Hindlimb muscle (tissue), 1 donor: ENCODE measurements at regions not wholly inside any gene's neighbourhood (a gene's known extent, or its start where the extent isn't known, plus 50 kb on each side); places are given as distances from the start of the nearest gene placed in this dataset.
"Not testable (repeated sequence)": the region's sequence is repeated elsewhere in the genome, so short reads cannot be mapped to it uniquely, and the experiment has no call there.

Source experiments
- DNase-seq: peaks from one replicate; pipeline ENCODE4 v3.0.0-alpha.2; 2013

DNA sequence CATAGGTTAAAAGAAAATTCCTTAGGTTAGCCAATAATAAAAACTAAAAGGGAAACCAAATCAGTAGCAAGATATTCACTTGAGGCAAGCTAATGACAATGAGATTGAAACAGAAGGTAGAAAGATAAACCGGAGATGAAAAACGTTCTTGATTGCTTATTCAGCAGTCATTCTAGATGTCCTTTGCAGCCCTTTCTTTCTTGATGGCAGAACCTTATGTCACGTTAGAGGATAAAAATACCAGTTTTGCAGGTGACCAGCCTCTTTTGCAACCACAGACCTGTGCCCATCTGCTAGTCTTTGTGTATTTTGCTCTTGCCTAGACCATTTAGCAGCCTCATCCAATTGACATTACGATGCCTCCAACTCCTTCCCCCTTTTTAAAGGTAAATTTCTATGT lies 337.8 kb downstream of the DMAC1 start:
- no peak for DNase-seq

DNA sequence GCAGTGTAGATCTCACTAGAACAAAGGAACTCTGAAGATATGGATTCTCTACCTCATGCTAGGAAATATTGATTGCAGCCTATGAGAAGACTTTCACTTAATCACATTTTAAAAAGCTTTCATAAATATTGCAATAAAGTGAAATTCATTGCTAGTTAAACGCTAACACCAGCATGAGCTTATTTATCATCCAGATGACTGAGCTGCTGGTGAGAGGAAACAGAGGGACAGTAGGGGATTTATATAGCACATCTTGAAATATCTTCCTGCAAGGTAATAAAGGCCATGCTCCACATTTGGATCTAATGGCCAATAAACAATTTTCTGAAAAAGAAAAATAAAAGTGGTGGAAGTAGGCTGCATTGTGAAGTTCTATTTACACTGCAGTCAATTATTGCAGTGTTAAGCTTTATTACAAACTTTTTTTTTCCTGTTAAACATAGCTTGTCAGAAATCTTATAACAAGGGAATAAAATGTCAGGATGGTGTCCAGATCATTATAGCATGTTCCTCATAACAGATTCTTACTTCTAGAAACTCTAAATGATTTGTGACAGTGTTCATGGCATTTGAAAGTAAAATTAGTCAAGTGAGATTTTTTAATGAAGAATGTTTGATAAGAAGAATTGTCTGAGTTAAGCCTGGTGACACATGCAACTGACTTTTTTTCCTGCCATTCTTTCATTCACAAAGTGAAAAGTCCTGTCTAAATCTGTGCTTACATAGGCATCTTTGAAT lies 342.6 kb downstream of the DMAC1 start:
- DNase-seq = no peak

DNA sequence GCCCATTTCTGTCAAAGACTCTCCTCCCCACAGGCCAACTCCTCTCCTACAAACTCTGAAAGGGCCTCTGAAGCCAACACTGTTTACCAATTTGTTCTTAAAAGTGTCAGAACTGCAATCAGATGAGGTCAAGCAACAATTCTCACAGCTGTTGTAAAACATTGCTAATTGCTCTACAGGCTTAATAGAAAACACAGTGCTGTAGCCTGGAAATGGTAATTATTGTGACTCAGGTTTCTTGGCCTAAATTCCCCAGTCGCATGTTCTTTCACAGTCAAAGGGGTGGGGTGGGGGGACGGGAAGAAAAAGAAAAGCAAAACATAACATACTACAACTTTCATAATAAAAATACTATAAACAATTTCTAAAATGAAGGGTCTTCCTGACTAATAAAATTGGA lies 343.2 kb downstream of the DMAC1 start:
- no peak for DNase-seq

GRCh38 chr9:7454624-7455023 lies 345.0 kb downstream of the DMAC1 start:
- no peak for DNase-seq

- DNase-seq = no peak
These were observed 347.2 kb downstream of the DMAC1 start for GRCh38 chr9:7452378-7452777.

DNA sequence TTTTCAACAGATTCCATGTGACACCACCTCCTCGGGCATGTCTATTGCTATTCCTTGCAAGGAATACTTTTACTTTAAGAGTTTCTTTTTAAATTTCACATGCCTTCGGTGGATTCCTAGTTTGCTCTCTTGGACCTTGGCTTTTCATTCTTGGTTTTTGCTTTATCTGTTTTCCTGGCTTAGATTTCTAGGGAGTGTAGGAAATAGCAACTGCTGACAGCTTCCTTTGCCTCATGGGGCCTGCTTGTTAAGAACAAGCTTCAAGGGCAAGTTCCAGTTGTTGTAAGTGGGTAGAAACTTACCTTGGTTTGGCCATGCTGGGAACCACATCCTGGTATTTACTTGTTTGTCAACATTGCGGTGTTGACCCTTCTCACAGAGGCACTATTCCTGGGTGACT lies 348.5 kb downstream of the DMAC1 start:
- no peak for DNase-seq

DNA sequence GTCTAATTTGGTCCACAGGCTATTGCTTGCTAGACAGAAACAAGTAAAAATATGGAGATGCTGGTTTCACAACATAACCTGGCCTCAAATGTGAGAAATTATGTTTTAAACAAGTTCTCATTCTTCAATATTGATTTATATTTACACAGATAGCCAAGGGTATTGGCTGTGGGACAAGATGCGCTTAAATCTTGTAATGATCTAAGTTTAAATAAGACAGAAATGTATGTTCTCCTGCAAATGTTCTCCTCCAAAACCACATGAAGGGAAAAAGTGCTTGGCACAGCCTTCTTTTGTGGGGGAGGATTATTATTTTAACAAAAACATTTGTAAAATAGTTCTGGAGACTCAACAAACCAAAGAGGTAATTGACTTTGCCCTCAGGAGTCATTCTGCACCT lies 356.0 kb downstream of the DMAC1 start:
- no peak for DNase-seq

- no peak for DNase-seq
These were observed 360.1 kb downstream of the DMAC1 start for GRCh38 chr9:7439355-7439995.

- DNase-seq = no peak
These were observed 362.8 kb downstream of the DMAC1 start for GRCh38 chr9:7436754-7437153.

GRCh38 chr9:7433508-7434292 lies 365.9 kb downstream of the DMAC1 start:
- DNase-seq = no peak

DNA sequence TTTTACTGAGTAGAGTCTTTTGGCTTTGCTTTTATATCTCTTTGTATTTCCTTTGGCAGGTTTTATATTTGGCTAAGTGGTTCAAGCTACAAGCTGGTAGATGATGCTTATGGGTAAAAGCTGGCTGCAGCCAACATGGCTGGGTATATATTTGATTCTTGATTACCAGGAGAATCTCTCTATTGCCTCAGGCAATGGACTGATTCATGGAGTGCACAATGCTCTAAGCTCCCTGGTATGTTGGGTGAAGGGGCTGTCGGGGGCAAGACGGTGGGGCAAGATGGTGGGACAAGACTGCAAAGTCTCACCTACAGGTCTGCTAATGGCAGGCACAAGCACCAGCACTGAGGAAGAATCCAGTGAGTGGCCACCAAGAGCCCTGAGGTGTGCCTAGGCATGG lies 366.6 kb downstream of the DMAC1 start:
- no peak for DNase-seq

DNA sequence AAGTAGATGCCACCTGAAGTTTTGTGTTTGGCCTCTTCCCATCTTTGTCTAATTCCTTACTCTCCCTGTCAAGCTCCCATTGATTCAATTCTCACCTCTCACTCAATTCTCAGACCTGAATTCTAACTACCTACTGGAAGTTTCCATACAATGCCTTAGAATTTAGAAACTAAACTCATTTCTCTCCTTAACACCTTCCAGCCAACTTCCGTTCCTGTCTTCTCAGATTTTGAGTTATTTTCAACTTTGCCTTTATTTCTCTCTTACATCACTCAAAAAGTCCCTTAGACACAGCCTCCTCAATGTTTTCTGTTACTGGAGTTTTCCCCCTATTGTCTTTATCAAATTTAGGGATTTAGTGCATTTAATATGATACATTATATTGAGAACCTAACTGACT lies 382.2 kb downstream of the DMAC1 start:
- not testable (repeated sequence) for DNase-seq

DNA sequence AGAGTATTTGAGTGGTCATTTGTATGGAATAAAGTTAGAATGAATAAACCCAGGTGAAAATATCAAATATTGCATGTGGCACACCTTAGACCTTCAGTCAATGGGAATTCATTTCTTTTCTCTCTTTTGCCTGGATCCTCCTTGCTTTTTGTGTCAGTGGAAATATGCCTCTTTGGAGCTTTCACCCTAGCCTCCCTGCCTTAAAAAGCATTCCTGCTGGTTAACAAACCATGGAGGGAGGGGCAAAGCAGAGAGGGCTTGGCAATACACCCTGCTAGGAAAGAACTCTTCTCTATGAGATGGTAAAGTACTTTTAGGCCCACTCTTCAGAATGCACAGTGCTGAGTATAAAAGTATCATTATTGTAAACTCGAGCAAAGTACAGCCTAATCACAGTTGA lies 383.7 kb downstream of the DMAC1 start:
- no peak for DNase-seq

GRCh38 chr9:7408845-7409244 lies 390.7 kb downstream of the DMAC1 start:
- no peak for DNase-seq

DNA sequence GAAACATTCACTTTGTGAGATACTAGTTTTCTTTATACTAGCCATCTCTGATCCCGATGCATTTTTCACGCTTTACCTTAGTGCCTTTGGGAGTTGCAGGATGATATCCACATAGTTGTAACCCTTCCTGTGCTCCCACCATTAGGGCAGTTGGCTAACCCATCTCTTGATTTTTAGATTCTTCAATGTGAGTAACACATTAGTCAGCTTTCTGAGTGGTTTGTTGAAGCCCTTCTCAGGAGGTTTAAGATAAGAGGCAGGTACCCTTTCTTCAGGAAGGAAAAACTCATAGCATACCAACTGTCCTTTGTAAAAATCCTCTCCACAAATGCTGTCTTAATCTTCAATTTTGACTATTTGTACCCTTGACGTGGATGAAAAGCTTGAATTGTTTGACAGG lies 392.3 kb downstream of the DMAC1 start:
- DNase-seq = no peak

DNA sequence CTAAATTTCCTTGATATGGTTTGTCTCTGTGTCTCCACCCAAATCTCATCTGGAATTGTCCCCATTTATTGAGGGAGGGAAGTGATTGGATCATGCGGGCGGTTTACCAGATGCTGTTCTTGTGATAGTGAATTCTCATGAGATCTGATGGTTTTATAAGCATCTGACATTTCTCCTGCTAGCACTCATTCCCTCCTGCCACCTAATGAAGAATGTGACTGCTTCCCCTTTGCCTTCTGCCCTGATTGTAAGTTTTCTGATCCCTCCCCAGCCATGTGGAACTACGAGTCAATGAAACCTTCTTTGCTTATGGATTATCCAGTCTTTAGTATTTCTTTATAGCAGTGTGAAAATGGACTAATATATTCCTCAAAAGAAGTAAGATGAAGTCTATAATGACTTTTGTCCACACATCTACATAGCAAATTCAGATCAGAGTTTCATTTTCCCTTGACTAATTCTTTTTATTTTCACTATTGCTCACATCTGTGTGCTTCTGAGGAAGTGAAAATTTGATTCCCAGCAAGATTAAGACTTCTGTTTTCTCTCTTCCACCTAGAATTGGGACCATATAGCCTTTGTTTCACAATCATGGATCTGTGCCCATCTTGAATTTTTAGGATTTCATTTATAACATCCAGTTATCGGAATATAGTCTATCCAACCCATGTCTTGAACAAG lies 393.5 kb downstream of the DMAC1 start:
- DNase-seq = no peak

DNA sequence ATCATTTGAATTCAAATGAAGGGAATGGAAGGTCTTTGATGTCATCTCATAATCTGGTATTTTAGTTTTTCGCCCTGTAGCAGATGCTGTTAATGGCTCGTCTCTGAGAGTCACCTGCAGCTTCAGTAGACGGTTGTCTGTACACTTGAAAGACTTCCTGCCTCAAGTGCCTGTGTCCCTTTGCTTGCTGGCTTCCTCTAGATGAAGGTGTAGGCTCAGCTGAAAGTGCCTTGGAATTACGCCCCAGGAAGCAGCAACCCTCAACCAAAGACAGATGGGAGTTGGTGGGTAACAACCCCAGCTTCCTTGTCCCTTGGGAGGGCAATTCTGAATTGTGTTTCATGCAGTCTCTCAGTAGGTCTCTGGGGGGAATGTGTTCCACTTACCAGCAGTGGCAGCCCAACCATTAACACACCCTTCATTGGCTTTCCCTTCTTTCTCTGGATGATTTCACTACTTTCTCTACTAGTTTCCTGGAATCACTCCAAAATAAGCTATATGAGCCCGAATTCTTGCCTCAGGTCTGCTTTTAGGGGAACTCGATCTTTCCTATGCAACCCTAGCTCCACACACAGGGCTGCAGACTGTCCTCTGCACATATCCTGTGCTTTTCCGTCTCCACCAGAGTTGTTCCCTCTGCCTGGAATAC lies 395.6 kb downstream of the DMAC1 start:
- no peak for DNase-seq

DNA sequence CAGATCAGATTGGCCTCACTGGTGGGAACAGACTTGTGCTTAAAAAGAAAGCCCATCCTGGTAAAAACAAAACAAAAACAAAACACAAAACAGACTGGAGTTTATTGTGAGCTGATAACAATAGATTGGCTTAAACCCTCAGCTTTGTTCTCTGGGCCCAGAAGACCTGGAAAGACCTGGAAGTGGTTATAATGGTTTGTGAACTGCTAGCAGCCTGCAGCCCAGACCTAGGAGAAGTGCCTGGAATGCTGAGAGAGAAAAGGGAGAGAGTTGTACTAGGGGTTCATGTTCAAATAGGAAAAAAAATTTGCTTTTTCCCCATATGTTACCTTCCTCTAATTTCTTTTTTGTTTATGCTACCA lies 396.6 kb downstream of the DMAC1 start:
- no peak for DNase-seq

DNA sequence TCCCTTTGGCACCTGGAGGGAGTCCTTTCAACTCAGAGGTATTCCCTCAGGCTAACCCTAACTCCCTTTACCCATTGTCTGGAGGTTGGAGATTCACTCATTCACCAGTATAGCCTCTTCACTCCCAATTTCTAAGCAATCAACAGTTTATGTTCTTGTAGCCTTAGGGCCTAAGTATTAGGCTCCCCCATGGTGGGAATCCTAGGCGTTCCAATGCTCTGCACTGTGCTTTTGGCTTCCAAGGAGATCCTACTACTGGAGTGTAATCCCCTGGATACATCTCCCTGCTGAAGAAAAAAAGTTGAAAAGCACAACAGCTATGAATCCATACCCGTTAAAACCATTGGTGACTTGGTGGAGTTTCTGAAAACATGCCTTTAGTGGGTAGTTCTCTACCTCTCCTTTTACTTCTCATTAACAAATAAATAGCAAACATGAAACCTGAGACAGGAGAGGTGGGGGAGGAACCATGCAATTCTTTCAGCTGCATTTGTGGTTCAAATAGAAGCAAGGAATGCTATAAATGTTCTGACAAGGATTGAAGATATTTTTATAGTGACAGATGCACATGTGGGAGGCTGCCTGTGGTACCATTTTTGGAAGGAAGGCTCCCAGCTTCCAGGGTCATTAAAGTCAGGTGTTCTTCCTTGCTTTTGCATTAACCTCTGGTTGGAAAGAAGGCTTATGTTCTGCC lies 397.1 kb downstream of the DMAC1 start:
- no peak for DNase-seq

GRCh38 chr9:7401116-7401515 lies 398.5 kb downstream of the DMAC1 start:
- no peak for DNase-seq

- no peak for DNase-seq
These were observed 405.4 kb downstream of the DMAC1 start for GRCh38 chr9:7394002-7394774.
